B cell (primary cell): ENCODE measurements at regions not wholly inside any gene's neighbourhood (a gene's known extent, or its start where the extent isn't known, plus 50 kb on each side); places are given as distances from the start of the nearest gene placed in this dataset.

Source experiments
- CTCF ChIP-seq: fragments of 200-600 bp; IDR thresholded peaks from one replicate; pipeline ENCODE4 v1.8.0; 2022; ENCODE audit warnings: antibody characterized with exemption, mild to moderate bottlenecking
- EZH2 ChIP-seq: IDR thresholded peaks from 2 replicates; pipeline ENCODE4 v1.6.1; 2012; ENCODE audit warnings: borderline replicate concordance, low read depth, mild to moderate bottlenecking, moderate library complexity, low read length; ENCODE audit not compliant: insufficient read depth, poor library complexity, severe bottlenecking

GRCh38 chr3:135326851-135327250 is 531.8 kb downstream of the EPHB1 start:
- no peak for TF ChIP-seq CTCF
- TF ChIP-seq EZH2, result no peak
